H9 (cell line): ENCODE measurements at regions not wholly inside any gene's neighbourhood (a gene's known extent, or its start where the extent isn't known, plus 50 kb on each side); places are given as distances from the start of the nearest gene placed in this dataset.

Source experiments
- DNase-seq: peaks from one replicate; pipeline ENCODE4 v3.0.0-alpha.2; 2017
- H2AFZ ChIP-seq: one replicate; pipeline ENCODE4 v1.6.1; 2013; ENCODE audit warnings: mild to moderate bottlenecking, low read length, control low read depth, moderate library complexity
- H2AK5ac ChIP-seq: 2 replicates; pipeline ENCODE4 v1.6.1; 2013; ENCODE audit warnings: low read length, control low read depth, mixed read lengths; ENCODE audit not compliant: insufficient read length
- H2BK120ac ChIP-seq: one replicate; pipeline ENCODE4 v1.6.1; 2013; ENCODE audit warnings: low read depth, mild to moderate bottlenecking, low read length, control low read depth, inconsistent platforms; ENCODE audit not compliant: poor library complexity, severe bottlenecking
- H2BK12ac ChIP-seq: 2 replicates; pipeline ENCODE4 v1.6.1; 2013; ENCODE audit warnings: low read length, control low read depth, mixed read lengths, low read depth; ENCODE audit not compliant: insufficient read length
- H2BK15ac ChIP-seq: 2 replicates; pipeline ENCODE4 v1.6.1; 2013; ENCODE audit warnings: low read depth, low read length, control low read depth
- H2BK20ac ChIP-seq: one replicate; pipeline ENCODE4 v1.6.1; 2013; ENCODE audit warnings: low read depth, mild to moderate bottlenecking, low read length, control low read depth, inconsistent platforms; ENCODE audit not compliant: poor library complexity, severe bottlenecking
- H2BK5ac ChIP-seq: 2 replicates; pipeline ENCODE4 v1.6.1; 2013; ENCODE audit warnings: low read length, control low read depth, mixed read lengths; ENCODE audit not compliant: insufficient read length
- H3K14ac ChIP-seq: 2 replicates; pipeline ENCODE4 v1.6.1; 2013; ENCODE audit warnings: low read length, control low read depth; ENCODE audit not compliant: insufficient read depth
- H3K18ac ChIP-seq: 2 replicates; pipeline ENCODE4 v1.6.1; 2013; ENCODE audit warnings: low read depth, mild to moderate bottlenecking, mixed read lengths, low read length, control low read depth; ENCODE audit not compliant: insufficient read length
- H3K23ac ChIP-seq: 2 replicates; pipeline ENCODE4 v1.6.1; 2013; ENCODE audit warnings: low read length, control low read depth, mixed read lengths, low read depth; ENCODE audit not compliant: insufficient read length
- H3K23me2 ChIP-seq: 2 replicates; pipeline ENCODE4 v1.6.1; 2013; ENCODE audit warnings: low read depth, mild to moderate bottlenecking, mixed read lengths, low read length, control low read depth; ENCODE audit not compliant: insufficient read length, poor library complexity, severe bottlenecking
- H3K27ac ChIP-seq: 2 replicates; pipeline ENCODE4 v1.5.1; 2013; ENCODE audit warnings: low read length, control low read depth, mixed read lengths, low read depth; ENCODE audit not compliant: insufficient read length
- H3K27me3 ChIP-seq: 2 replicates; pipeline ENCODE4 v1.6.1; 2013; ENCODE audit warnings: low read length, control low read depth, inconsistent platforms; ENCODE audit not compliant: insufficient read depth
- H3K4ac ChIP-seq: 2 replicates; pipeline ENCODE4 v1.6.1; 2013; ENCODE audit warnings: low read depth, mild to moderate bottlenecking, control low read depth, inconsistent platforms, low read length, moderate library complexity
- H3K4me1 ChIP-seq: 2 replicates; pipeline ENCODE4 v1.6.1; 2013; ENCODE audit warnings: low read length, control low read depth, inconsistent platforms; ENCODE audit not compliant: insufficient read depth
- H3K4me2 ChIP-seq: 2 replicates; pipeline ENCODE4 v1.6.1; 2013; ENCODE audit warnings: low read length, control low read depth, mixed read lengths; ENCODE audit not compliant: insufficient read length, insufficient read depth
- H3K56ac ChIP-seq: 2 replicates; pipeline ENCODE4 v1.6.1; 2013; ENCODE audit warnings: low read depth, mild to moderate bottlenecking, mixed read lengths, low read length, control low read depth; ENCODE audit not compliant: insufficient read length
- H3K79me1 ChIP-seq: 2 replicates; pipeline ENCODE4 v1.6.1; 2013; ENCODE audit warnings: low read depth, mild to moderate bottlenecking, moderate library complexity, low read length, control low read depth, inconsistent platforms; ENCODE audit not compliant: insufficient read depth, poor library complexity, severe bottlenecking
- H3K79me2 ChIP-seq: 2 replicates; pipeline ENCODE4 v1.6.1; 2013; ENCODE audit warnings: low read length, control low read depth, inconsistent platforms; ENCODE audit not compliant: insufficient read depth
- H3K9ac ChIP-seq: 2 replicates; pipeline ENCODE4 v1.6.1; 2013; ENCODE audit warnings: low read length, control low read depth, mixed read lengths; ENCODE audit not compliant: insufficient read length; ENCODE audit errors: extremely low read depth
- H3K9me3 ChIP-seq: one replicate; pipeline ENCODE4 v1.6.1; 2013; ENCODE audit warnings: low read depth, low read length, inconsistent platforms; ENCODE audit not compliant: control insufficient read depth
- H3T11ph ChIP-seq: one replicate; pipeline ENCODE4 v1.6.1; 2013; ENCODE audit warnings: mild to moderate bottlenecking, low read length, control low read depth, inconsistent platforms
- H4K20me1 ChIP-seq: one replicate; pipeline ENCODE4 v1.6.1; 2013; ENCODE audit not compliant: control insufficient read depth, insufficient read length, insufficient read depth
- H4K5ac ChIP-seq: 2 replicates; pipeline ENCODE4 v1.6.1; 2013; ENCODE audit warnings: low read depth, mild to moderate bottlenecking, mixed read lengths, low read length, control low read depth; ENCODE audit not compliant: insufficient read length
- H4K8ac ChIP-seq: replicated peaks from 2 replicates; pipeline ENCODE4 v1.6.1; 2013; ENCODE audit warnings: low read length, control low read depth, mixed read lengths, low read depth; ENCODE audit not compliant: insufficient read length
- H4K91ac ChIP-seq: 2 replicates; pipeline ENCODE4 v1.6.1; 2013; ENCODE audit warnings: low read depth, mild to moderate bottlenecking, moderate library complexity, mixed read lengths, low read length, control low read depth; ENCODE audit not compliant: insufficient read length
- H3K27ac Mint-ChIP-seq, 3 experiments: 2 replicates in 2 of 3; 3 replicates in 1 of 3; pipeline ENCODE4 v1.8.0; 2020 to 2021; ENCODE audit warnings: mixed read lengths in 3 of 3, mild to moderate bottlenecking in 1 of 3, moderate library complexity in 1 of 3
- H3K27me3 Mint-ChIP-seq: 2 replicates; pipeline ENCODE4 v1.8.0; 2021; ENCODE audit warnings: low read depth, mild to moderate bottlenecking, moderate library complexity, mixed read lengths
- H3K36me3 Mint-ChIP-seq, 3 experiments: 2 replicates in 2 of 3; 3 replicates in 1 of 3; pipeline ENCODE4 v1.8.0; 2020 to 2021; ENCODE audit warnings: low read depth in 3 of 3, mixed read lengths in 3 of 3; ENCODE audit not compliant: insufficient read depth in 1 of 3
- H3K4me1 Mint-ChIP-seq, 2 experiments: 2 replicates each; pipeline ENCODE4 v1.8.0; 2020; ENCODE audit warnings: mixed read lengths in 2 of 2
- H3K4me3 Mint-ChIP-seq, 2 experiments: 2 replicates in 1 of 2; 3 replicates in 1 of 2; pipeline ENCODE4 v1.8.0; 2020 to 2021; ENCODE audit warnings: mild to moderate bottlenecking in 2 of 2, mixed read lengths in 2 of 2, moderate library complexity in 1 of 2
- H3K9me3 Mint-ChIP-seq, 2 experiments: 2 replicates in 1 of 2; 3 replicates in 1 of 2; pipeline ENCODE4 v1.8.0; 2020; ENCODE audit warnings: mild to moderate bottlenecking in 2 of 2, mixed read lengths in 2 of 2, moderate library complexity in 1 of 2
- whole genome bisulfite sequencing: extraction: QIAGEN DNeasy Blood & Tissue Kit; methylation state at CpG from one replicate; pipeline ENCODE4 v1.1.7; 2013; ENCODE audit warnings: missing lambda C conversion rate, low lambda C conversion rate, mixed read lengths; ENCODE audit not compliant: insufficient read length; ENCODE audit errors: extremely low coverage; 5-methylcytosine and 5-hydroxymethylcytosine counted together
- TF ChIP-seq, protein P1 (sequence below): fragments of 200-600 bp; sonication (generic); conservative IDR thresholded peaks from 3 replicates; pipeline ENCODE4 v1.8.0; 2021; ENCODE audit warnings: antibody characterized with exemption, mild to moderate bottlenecking

DNA sequence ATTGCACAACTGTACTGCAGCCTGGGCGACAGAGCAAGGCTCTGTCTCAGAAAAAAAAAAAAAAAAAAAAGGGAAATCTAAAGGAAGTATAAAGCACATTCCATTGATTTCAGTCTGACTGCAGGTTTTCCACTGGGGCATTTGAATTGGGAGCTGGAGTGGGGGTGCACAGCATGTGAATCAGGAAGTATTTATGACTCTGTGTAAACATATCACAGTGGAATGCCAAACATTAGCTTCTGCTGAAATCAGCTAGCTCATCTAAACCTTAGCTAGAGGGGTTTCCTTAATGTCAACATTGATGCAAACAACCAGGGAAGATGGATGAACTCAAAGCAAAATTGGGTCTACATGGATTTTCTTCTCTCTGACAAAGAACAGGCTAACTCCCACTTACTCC is 641.0 kb upstream of the EEF2KMT start:
- Histone ChIP-seq H2AK5ac (no peak overlapping the region), H3K4me1 (no peaks in the 10 kb centered on the region), H2BK5ac (no peak overlapping the region), H4K20me1 (no peaks in the 10 kb centered on the region), H3K4me2 (no peak overlapping the region), H3K4ac (no peak overlapping the region), H3K27me3 (no peaks in the 10 kb centered on the region), H3K9ac (no peak overlapping the region), H3K79me1 (no peaks in the 10 kb centered on the region), H2BK12ac (no peak overlapping the region), H3K27ac (no peak overlapping the region), H2BK15ac (no peak overlapping the region), H3K9me3 (no peaks in the 10 kb centered on the region), H2BK120ac (no peak overlapping the region), H3K18ac (no peak overlapping the region), H2BK20ac (no peak overlapping the region), H3K23me2 (no peaks in the 10 kb centered on the region), H3T11ph (no peak overlapping the region), H3K56ac (no peak overlapping the region), H3K23ac (no peak overlapping the region), H2AFZ (no peak overlapping the region), H3K79me2 (no peaks in the 10 kb centered on the region), H4K5ac (no peak overlapping the region), H4K8ac (no peak overlapping the region), H3K14ac (no peak overlapping the region), H4K91ac (no peak overlapping the region)
- WGBS, result no CpG with 5 or more reads among the region's 1 CpG
- no peaks in the 10 kb centered on the region; a peak in 1 of 7 replicates for H3K36me3 Mint-ChIP-seq
- no peak overlapping the region for H3K27ac Mint-ChIP-seq
- TF ChIP-seq, protein P1, sequence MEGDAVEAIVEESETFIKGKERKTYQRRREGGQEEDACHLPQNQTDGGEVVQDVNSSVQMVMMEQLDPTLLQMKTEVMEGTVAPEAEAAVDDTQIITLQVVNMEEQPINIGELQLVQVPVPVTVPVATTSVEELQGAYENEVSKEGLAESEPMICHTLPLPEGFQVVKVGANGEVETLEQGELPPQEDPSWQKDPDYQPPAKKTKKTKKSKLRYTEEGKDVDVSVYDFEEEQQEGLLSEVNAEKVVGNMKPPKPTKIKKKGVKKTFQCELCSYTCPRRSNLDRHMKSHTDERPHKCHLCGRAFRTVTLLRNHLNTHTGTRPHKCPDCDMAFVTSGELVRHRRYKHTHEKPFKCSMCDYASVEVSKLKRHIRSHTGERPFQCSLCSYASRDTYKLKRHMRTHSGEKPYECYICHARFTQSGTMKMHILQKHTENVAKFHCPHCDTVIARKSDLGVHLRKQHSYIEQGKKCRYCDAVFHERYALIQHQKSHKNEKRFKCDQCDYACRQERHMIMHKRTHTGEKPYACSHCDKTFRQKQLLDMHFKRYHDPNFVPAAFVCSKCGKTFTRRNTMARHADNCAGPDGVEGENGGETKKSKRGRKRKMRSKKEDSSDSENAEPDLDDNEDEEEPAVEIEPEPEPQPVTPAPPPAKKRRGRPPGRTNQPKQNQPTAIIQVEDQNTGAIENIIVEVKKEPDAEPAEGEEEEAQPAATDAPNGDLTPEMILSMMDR, result no peak
- peaks cover 11 to 17% of the 10 kb centered on the region in 2 experiments; a peak in 3 of 4 replicates for H3K4me1 Mint-ChIP-seq
- peaks cover 0 to 6% of the 10 kb centered on the region in 2 experiments; a peak in 2 of 5 replicates for H3K9me3 Mint-ChIP-seq
- no peak for DNase-seq
- H3K4me3 Mint-ChIP-seq, result no peak overlapping the region
- H3K27me3 Mint-ChIP-seq, result no peaks in the 10 kb centered on the region; the same call in 1 of the 2 replicates
